Sigmoid colon (tissue), 4 donors: ENCODE measurements at regions not wholly inside any gene's neighbourhood (a gene's known extent, or its start where the extent isn't known, plus 50 kb on each side); places are given as distances from the start of the nearest gene placed in this dataset.

Experiments
- EP300 ChIP-seq, 4 donors: sonication (generic); formaldehyde crosslinking; IDR thresholded peaks; one replicate each; pipeline ENCODE4 v1.6.1; 2017; ENCODE audit warnings: antibody characterized with exemption in 4 of 4
- POLR2A ChIP-seq, 2 donors: fragments of 450-650 bp; IDR thresholded peaks; one replicate each; pipeline ENCODE4 v1.6.1; 2016; ENCODE audit warnings: antibody characterized with exemption in 2 of 2, mild to moderate bottlenecking in 2 of 2, moderate library complexity in 2 of 2
- POLR2AphosphoS5 ChIP-seq, 4 donors: sonication (generic); formaldehyde crosslinking; IDR thresholded peaks; one replicate each; pipeline ENCODE4 v1.6.1; 2017; ENCODE audit warnings: antibody characterized with exemption in 4 of 4
- TF ChIP-seq, protein P1 (sequence below), 4 experiments: fragments of 450-650 bp in 3 of 4; fragments of 200-600 bp in 1 of 4; IDR thresholded peaks; one replicate each; pipeline ENCODE4 v1.5.1; 2016 to 2019; ENCODE audit warnings: antibody characterized with exemption in 4 of 4, mild to moderate bottlenecking in 3 of 4, moderate library complexity in 2 of 4

DNA sequence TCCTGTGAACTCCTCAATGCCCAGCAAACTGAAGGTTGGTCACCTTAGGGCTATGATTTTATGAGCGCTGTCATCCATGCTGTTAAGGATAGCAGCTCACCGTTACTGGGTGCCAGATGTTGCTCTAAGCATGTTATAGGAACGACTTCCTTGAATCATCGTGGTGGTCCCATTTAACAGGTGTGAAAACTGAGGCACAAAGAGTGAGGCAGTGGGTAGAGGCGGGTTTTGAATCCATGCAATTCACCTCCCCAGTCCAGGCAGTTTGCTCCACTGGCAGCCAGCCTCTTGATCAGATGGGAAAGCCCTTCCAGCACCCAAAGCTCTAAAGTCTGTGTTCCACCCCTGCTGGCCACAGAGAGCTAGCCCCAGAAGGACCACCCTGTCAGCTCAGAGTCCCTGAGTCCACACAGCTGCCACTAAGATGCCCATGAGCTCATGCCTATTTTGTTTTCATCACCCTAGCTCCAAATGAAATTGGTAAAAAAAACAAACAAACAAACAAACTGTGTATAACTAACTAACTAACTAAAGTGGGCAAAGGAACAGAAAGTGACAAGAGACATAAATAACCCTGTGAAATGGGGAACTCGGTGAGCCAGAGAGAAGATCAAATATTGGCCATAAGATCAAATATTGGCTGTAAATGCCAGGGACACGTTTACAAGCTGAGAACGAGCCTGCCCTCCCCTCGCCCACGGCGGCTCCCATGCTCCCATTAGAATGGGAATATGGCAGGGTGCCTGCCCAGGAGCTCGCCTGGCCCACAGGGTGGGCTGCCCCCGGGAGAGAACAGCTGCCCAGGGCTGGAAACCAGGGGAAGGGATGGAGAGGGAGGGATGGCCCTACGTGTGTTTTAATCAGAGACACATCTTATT, 72.3 kb upstream of the RFLNA start:
- TF ChIP-seq, protein P1, sequence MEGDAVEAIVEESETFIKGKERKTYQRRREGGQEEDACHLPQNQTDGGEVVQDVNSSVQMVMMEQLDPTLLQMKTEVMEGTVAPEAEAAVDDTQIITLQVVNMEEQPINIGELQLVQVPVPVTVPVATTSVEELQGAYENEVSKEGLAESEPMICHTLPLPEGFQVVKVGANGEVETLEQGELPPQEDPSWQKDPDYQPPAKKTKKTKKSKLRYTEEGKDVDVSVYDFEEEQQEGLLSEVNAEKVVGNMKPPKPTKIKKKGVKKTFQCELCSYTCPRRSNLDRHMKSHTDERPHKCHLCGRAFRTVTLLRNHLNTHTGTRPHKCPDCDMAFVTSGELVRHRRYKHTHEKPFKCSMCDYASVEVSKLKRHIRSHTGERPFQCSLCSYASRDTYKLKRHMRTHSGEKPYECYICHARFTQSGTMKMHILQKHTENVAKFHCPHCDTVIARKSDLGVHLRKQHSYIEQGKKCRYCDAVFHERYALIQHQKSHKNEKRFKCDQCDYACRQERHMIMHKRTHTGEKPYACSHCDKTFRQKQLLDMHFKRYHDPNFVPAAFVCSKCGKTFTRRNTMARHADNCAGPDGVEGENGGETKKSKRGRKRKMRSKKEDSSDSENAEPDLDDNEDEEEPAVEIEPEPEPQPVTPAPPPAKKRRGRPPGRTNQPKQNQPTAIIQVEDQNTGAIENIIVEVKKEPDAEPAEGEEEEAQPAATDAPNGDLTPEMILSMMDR (IDR thresholded peaks at IDR 0.05) = no peak
- no peak for TF ChIP-seq POLR2AphosphoS5 (IDR thresholded peaks at IDR 0.05)
- no peak for TF ChIP-seq POLR2A (IDR thresholded peaks at IDR 0.05)
- no peak for TF ChIP-seq EP300 (IDR thresholded peaks at IDR 0.05)
